CD14-positive monocyte (primary cell): ENCODE measurements at regions not wholly inside any gene's neighbourhood (a gene's known extent, or its start where the extent isn't known, plus 50 kb on each side); places are given as distances from the start of the nearest gene placed in this dataset.

Source experiments
- DNase-seq, 3 donors: peaks; one replicate each; pipeline ENCODE4 v3.0.0-alpha.2; 2011 to 2022
- H2AFZ ChIP-seq: 2 replicates; pipeline ENCODE4 v1.6.0; 2012; ENCODE audit warnings: mild to moderate bottlenecking, low read depth, low read length, inconsistent platforms; ENCODE audit not compliant: insufficient read depth, poor library complexity, severe bottlenecking
- H3K27ac ChIP-seq, 2 donors: 1 replicate in 1 of 2; 2 replicates in 1 of 2; pipeline ENCODE4 v1.5.1; 2012 to 2013; ENCODE audit warnings: low read length in 2 of 2, control low read depth in 1 of 2, inconsistent platforms in 1 of 2, low read depth in 1 of 2, mild to moderate bottlenecking in 1 of 2
- H3K27me3 ChIP-seq, 2 donors: one replicate each; pipeline versions ENCODE4 v1.6.0 to v1.6.1; 2011 to 2013; ENCODE audit warnings: low read length in 2 of 2; ENCODE audit not compliant: control insufficient read depth in 2 of 2, insufficient read depth in 2 of 2
- H3K36me3 ChIP-seq, 2 donors: replicated peaks in 1 of 2; 1 replicate in 1 of 2; 2 replicates in 1 of 2; pipeline versions ENCODE4 v1.5.1 to v1.6.1; 2012 to 2013; ENCODE audit warnings: low read length in 2 of 2, control low read depth in 1 of 2, inconsistent platforms in 1 of 2, mild to moderate bottlenecking in 1 of 2; ENCODE audit not compliant: insufficient read depth in 2 of 2, control insufficient read depth in 1 of 2
- H3K4me1 ChIP-seq, 2 donors: 1 replicate in 1 of 2; 2 replicates in 1 of 2; pipeline versions ENCODE4 v1.5.1 to v1.6.1; 2012 to 2013; ENCODE audit warnings: low read length in 2 of 2, control low read depth in 1 of 2, inconsistent platforms in 1 of 2, mild to moderate bottlenecking in 1 of 2, moderate library complexity in 1 of 2; ENCODE audit not compliant: insufficient read depth in 2 of 2, control insufficient read depth in 1 of 2
- H3K4me2 ChIP-seq: replicated peaks from 2 replicates; pipeline ENCODE3; 2012; ENCODE audit warnings: low read length, moderate library complexity, mild to moderate bottlenecking; ENCODE audit not compliant: poor library complexity, severe bottlenecking; ENCODE audit errors: extremely low read depth
- H3K4me3 ChIP-seq, 3 experiments: fragments of 200-600 bp in 1 of 3; sonication (generic) in 1 of 3; replicated peaks in 1 of 3; 1 replicate in 2 of 3; 2 replicates in 1 of 3; pipeline ENCODE4 v1.5.1; 2011 to 2013; ENCODE audit warnings: low read length in 3 of 3, mild to moderate bottlenecking in 3 of 3, control low read depth in 2 of 3, low read depth in 2 of 3, inconsistent platforms in 1 of 3, moderate library complexity in 1 of 3
- H3K79me2 ChIP-seq: 2 replicates; pipeline ENCODE4 v1.6.0; 2012; ENCODE audit warnings: mild to moderate bottlenecking, control low read depth, inconsistent platforms, low read length, moderate library complexity; ENCODE audit not compliant: insufficient read depth
- H3K9ac ChIP-seq: 2 replicates; pipeline ENCODE4 v1.6.0; 2017; ENCODE audit warnings: low read length, mild to moderate bottlenecking; ENCODE audit not compliant: insufficient read depth, poor library complexity, severe bottlenecking
- H3K9me3 ChIP-seq, 2 donors: replicated peaks in 1 of 2; 1 replicate in 1 of 2; 2 replicates in 1 of 2; pipeline versions ENCODE4 v1.5.1 to v1.6.1; 2012 to 2013; ENCODE audit warnings: low read length in 2 of 2, control low read depth in 1 of 2; ENCODE audit not compliant: control insufficient read depth in 1 of 2, insufficient read depth in 1 of 2
- H4K20me1 ChIP-seq: 2 replicates; pipeline ENCODE4 v1.6.0; 2012; ENCODE audit warnings: mild to moderate bottlenecking, low read length, control low read depth, moderate library complexity; ENCODE audit not compliant: insufficient read depth
- H3K27ac Mint-ChIP-seq, 7 donors: one replicate each; pipeline ENCODE4 v1.8.0; 2020; ENCODE audit warnings: mild to moderate bottlenecking in 7 of 7, mixed read lengths in 7 of 7, moderate library complexity in 6 of 7, inconsistent platforms in 2 of 7
- H3K27me3 Mint-ChIP-seq, 3 donors: one replicate each; pipeline ENCODE4 v1.8.0; 2021 to 2022; ENCODE audit warnings: low read depth in 3 of 3, mild to moderate bottlenecking in 3 of 3, mixed read lengths in 3 of 3, moderate library complexity in 3 of 3, inconsistent platforms in 1 of 3
- H3K36me3 Mint-ChIP-seq, 2 donors: one replicate each; pipeline ENCODE4 v1.8.0; 2020; ENCODE audit warnings: mixed read lengths in 2 of 2, inconsistent platforms in 1 of 2, mild to moderate bottlenecking in 1 of 2
- H3K4me1 Mint-ChIP-seq: one replicate; pipeline ENCODE4 v1.8.0; 2020; ENCODE audit warnings: mild to moderate bottlenecking, mixed read lengths
- H3K4me3 Mint-ChIP-seq, 2 donors: one replicate each; pipeline ENCODE4 v1.8.0; 2020; ENCODE audit warnings: mild to moderate bottlenecking in 2 of 2, mixed read lengths in 2 of 2, moderate library complexity in 1 of 2
- H3K9me3 Mint-ChIP-seq, 7 donors: one replicate each; pipeline ENCODE4 v1.8.0; 2020 to 2022; ENCODE audit warnings: mixed read lengths in 7 of 7, mild to moderate bottlenecking in 6 of 7, moderate library complexity in 6 of 7, inconsistent platforms in 2 of 7
- CTCF ChIP-seq: fragments of 200-600 bp; IDR thresholded peaks from one replicate; pipeline ENCODE4 v1.8.0; 2022; ENCODE audit warnings: antibody characterized with exemption, mild to moderate bottlenecking
- WGBS: methylation state at CpG from one replicate; pipeline ENCODE4 v1.1.5; 2013; ENCODE audit warnings: missing lambda C conversion rate; ENCODE audit not compliant: insufficient coverage; 5-methylcytosine and 5-hydroxymethylcytosine counted together
- intact Hi-C, 2 donors: fragments of 100-400 bp; cut with micrococcal nuclease; formaldehyde crosslinking; loops; one replicate each; pipeline versions ENCODE4 v1.15.0 to v1.15.1; 2023

DNA sequence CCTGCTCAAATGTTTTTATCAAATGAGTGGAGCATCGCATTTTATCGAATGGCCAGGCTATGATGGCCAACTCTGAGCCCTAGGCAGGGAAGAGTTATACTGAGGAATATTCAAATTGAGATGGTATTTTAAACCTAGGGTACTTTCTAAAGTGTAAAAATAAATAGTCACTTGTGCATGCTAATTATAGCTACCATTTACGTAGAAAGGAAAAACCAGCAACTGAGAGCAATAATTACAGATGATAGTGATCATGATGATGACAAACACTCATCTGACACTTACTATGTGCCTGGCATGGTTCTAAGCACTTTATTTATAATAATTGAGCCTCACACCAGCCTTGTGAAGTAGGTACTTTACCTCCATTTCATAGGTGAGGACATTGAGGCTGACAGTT is 455.7 kb downstream of the CD83 start:
- H3K36me3 Mint-ChIP-seq, result no peaks in the 10 kb centered on the region
- Histone ChIP-seq H3K9ac (no peak overlapping the region), H3K9me3 (no peaks in the 10 kb centered on the region), H3K27me3 (no peaks in the 10 kb centered on the region), H3K4me1 (peaks cover 2 to 6% of the 10 kb centered on the region in 2 donors), H3K4me3 (no peak overlapping the region), H4K20me1 (no peaks in the 10 kb centered on the region), H3K27ac (no peak overlapping the region), H3K79me2 (no peaks in the 10 kb centered on the region), H3K4me2 (no peak overlapping the region), H2AFZ (no peak overlapping the region), H3K36me3 (no peaks in the 10 kb centered on the region)
- no peak for DNase-seq
- H3K9me3 Mint-ChIP-seq, result peaks cover 0 to 3% (median 0%) of the 10 kb centered on the region in 7 donors
- peaks cover 8% of the 10 kb centered on the region for H3K4me1 Mint-ChIP-seq
- TF ChIP-seq CTCF, result no peak
- H3K27me3 Mint-ChIP-seq, result peaks cover 0 to 6% (median 0%) of the 10 kb centered on the region in 3 donors
- no peak overlapping the region for H3K4me3 Mint-ChIP-seq
- intact Hi-C loops, result no loop called here
- no peak overlapping the region for H3K27ac Mint-ChIP-seq
- WGBS, result 100% methylated on average over 1 of the region's 3 CpGs

DNA sequence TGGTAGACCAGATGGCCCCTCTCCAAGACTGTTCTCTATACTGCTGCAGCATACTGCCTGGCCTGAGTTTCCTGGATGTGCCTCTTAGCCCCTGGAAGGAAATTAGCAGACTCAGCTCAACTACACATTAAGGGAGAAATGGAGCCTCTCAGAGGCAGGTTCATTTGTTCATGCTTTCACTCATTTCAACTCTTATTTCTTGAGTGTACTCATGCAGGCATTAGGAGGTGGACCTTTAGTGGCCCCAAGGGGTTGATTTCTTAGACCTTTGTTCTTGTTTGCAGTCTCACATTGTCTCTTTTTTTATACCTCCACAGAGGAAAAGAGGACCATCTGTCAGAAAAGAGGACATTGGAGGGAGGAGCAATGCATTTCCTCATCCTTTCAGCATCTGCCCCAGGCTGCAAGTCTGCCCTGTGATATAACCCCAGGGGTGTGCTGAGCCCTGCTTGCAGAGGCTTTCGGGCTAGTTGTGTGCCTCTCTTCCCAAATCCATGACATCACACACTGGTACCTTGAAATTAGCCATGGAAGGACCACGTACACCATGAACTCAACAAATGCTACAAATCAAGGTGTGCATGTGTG is 456.2 kb downstream of the CD83 start:
- H2AFZ ChIP-seq, result no peak overlapping the region
- Mint-ChIP-seq H3K36me3 (no peaks in the 10 kb centered on the region), H3K9me3 (peaks cover 0 to 3% (median 0%) of the 10 kb centered on the region in 7 donors), H3K4me1 (peaks cover 8% of the 10 kb centered on the region), H3K4me3 (no peak overlapping the region), H3K27ac (peak overlapping the region in 1 of 7 donors; percentile 19), H3K27me3 (peaks cover 0 to 6% (median 0%) of the 10 kb centered on the region in 3 donors)
- no CpG with 5 or more reads among the region's 2 CpGs for WGBS
- no peaks in the 10 kb centered on the region for H4K20me1 ChIP-seq
- H3K9me3 ChIP-seq, result no peaks in the 10 kb centered on the region
- no peak for TF ChIP-seq CTCF
- H3K79me2 ChIP-seq, result no peaks in the 10 kb centered on the region
- no peaks in the 10 kb centered on the region for H3K36me3 ChIP-seq
- no peak overlapping the region for H3K4me3 ChIP-seq
- DNase-seq, result no peak
- no peak overlapping the region for H3K27ac ChIP-seq
- no peak overlapping the region for H3K4me2 ChIP-seq
- intact Hi-C loops, result no loop called here
- no peaks in the 10 kb centered on the region for H3K27me3 ChIP-seq
- H3K9ac ChIP-seq, result no peak overlapping the region
- peaks cover 2 to 6% of the 10 kb centered on the region in 2 donors for H3K4me1 ChIP-seq
